GM23338 (cell line): ENCODE measurements at regions not wholly inside any gene's neighbourhood (a gene's known extent, or its start where the extent isn't known, plus 50 kb on each side); places are given as distances from the start of the nearest gene placed in this dataset.

Experiments used
- ATAC-seq: fragments of 200-7000 bp; cut with Tn5 transposase; 3 replicates; pipeline ENCODE4 v1.9.1; 2020
- DNase-seq: peaks from one replicate; pipeline ENCODE4 v3.0.0-alpha.2; 2015; ENCODE audit warnings: low spot score
- H2AFZ ChIP-seq: fragments of 200-600 bp; sonication (generic); 2 replicates; pipeline ENCODE4 v1.8.0; 2016; ENCODE audit warnings: antibody characterized with exemption, mild to moderate bottlenecking, moderate library complexity
- H3F3A ChIP-seq: fragments of 200-600 bp; sonication (generic); replicated peaks from 2 replicates; pipeline ENCODE4 v1.8.0; 2017; ENCODE audit warnings: antibody characterized with exemption, mixed run types, low read depth
- H3K27ac ChIP-seq: fragments of 200-600 bp; sonication (generic); 2 replicates; pipeline ENCODE4 v1.6.1; 2016; ENCODE audit warnings: low read depth
- H3K27me3 ChIP-seq: fragments of 200-600 bp; sonication (generic); 2 replicates; pipeline ENCODE4 v1.8.0; 2016; ENCODE audit warnings: mild to moderate bottlenecking, mixed run types, moderate library complexity; ENCODE audit not compliant: insufficient read depth
- H3K36me3 ChIP-seq: fragments of 200-600 bp; sonication (generic); 2 replicates; pipeline ENCODE4 v1.8.0; 2016; ENCODE audit warnings: mild to moderate bottlenecking; ENCODE audit not compliant: insufficient read depth
- H3K4me1 ChIP-seq: fragments of 200-600 bp; sonication (generic); 2 replicates; pipeline ENCODE4 v1.8.0; 2016; ENCODE audit warnings: mild to moderate bottlenecking, moderate library complexity; ENCODE audit not compliant: insufficient read depth
- H3K4me2 ChIP-seq: fragments of 200-600 bp; sonication (generic); 2 replicates; pipeline ENCODE4 v1.7.1; 2017; ENCODE audit warnings: mixed run types
- H3K4me3 ChIP-seq: fragments of 200-600 bp; sonication (generic); 2 replicates; pipeline ENCODE4 v1.6.1; 2016; ENCODE audit warnings: mixed run types
- H3K79me2 ChIP-seq: fragments of 200-600 bp; sonication (generic); replicated peaks from 2 replicates; pipeline ENCODE4 v1.8.0; 2017; ENCODE audit warnings: mild to moderate bottlenecking; ENCODE audit not compliant: insufficient read depth
- H3K9me2 ChIP-seq: fragments of 200-600 bp; sonication (generic); 2 replicates; pipeline ENCODE4 v1.8.0; 2017; ENCODE audit not compliant: insufficient read depth
- H4K20me1 ChIP-seq: fragments of 200-600 bp; sonication (generic); replicated peaks from 2 replicates; pipeline ENCODE4 v1.8.0; 2017; ENCODE audit warnings: mild to moderate bottlenecking; ENCODE audit not compliant: insufficient read depth
- H3K27ac Mint-ChIP-seq: 2 replicates; pipeline ENCODE4 v1.8.0; 2020; ENCODE audit warnings: inconsistent platforms, mild to moderate bottlenecking, moderate library complexity, mixed read lengths
- H3K27me3 Mint-ChIP-seq: 3 replicates; pipeline ENCODE4 v1.8.0; 2022; ENCODE audit warnings: low read depth, mild to moderate bottlenecking, moderate library complexity, mixed read lengths, inconsistent platforms; ENCODE audit not compliant: insufficient read depth, poor library complexity
- H3K36me3 Mint-ChIP-seq: 3 replicates; pipeline ENCODE4 v1.8.0; 2021; ENCODE audit warnings: low read depth, mild to moderate bottlenecking, inconsistent platforms, moderate library complexity, mixed read lengths
- H3K4me1 Mint-ChIP-seq: 3 replicates; pipeline ENCODE4 v1.8.0; 2020; ENCODE audit warnings: mild to moderate bottlenecking, inconsistent platforms, mixed read lengths
- H3K4me3 Mint-ChIP-seq: 3 replicates; pipeline ENCODE4 v1.8.0; 2021; ENCODE audit warnings: moderate library complexity, mild to moderate bottlenecking, inconsistent platforms, mixed read lengths
- H3K9me3 Mint-ChIP-seq: 3 replicates; pipeline ENCODE4 v1.8.0; 2020; ENCODE audit warnings: moderate library complexity, mild to moderate bottlenecking, inconsistent platforms, mixed read lengths
- CREB1 ChIP-seq: fragments of 250-450 bp; sonication (Bioruptor Pico); IDR thresholded peaks from 2 replicates; pipeline ENCODE4 v1.5.0; 2020; ENCODE audit warnings: low read depth, mild to moderate bottlenecking, moderate library complexity
- CTCF ChIP-seq, 2 experiments: fragments of 200-600 bp in 1 of 2; sonication (generic) in 1 of 2; conservative IDR thresholded peaks; 2 replicates each; pipeline versions ENCODE4 v1.5.1 to v1.6.1; 2016 to 2017; ENCODE audit warnings: antibody characterized with exemption in 2 of 2, low read depth in 2 of 2, mild to moderate bottlenecking in 2 of 2, moderate library complexity in 1 of 2
- ETS1 ChIP-seq: IDR thresholded peaks from 2 replicates; pipeline ENCODE4 v1.6.1; 2016; ENCODE audit warnings: antibody characterized with exemption
- EZH2 ChIP-seq: fragments of 200-600 bp; sonication (generic); IDR thresholded peaks from one replicate; pipeline ENCODE4 v1.8.0; 2017; ENCODE audit warnings: antibody characterized with exemption, mild to moderate bottlenecking, low read depth; ENCODE audit not compliant: unreplicated experiment
- EZH2phosphoT487 ChIP-seq: fragments of 200-600 bp; sonication (generic); IDR thresholded peaks from one replicate; pipeline ENCODE4 v1.8.1; 2018; ENCODE audit warnings: antibody characterized with exemption; ENCODE audit not compliant: unreplicated experiment
- JUNB ChIP-seq: IDR thresholded peaks from one replicate; pipeline ENCODE4 v1.6.1; 2016; ENCODE audit warnings: antibody characterized with exemption; ENCODE audit not compliant: unreplicated experiment
- NANOG ChIP-seq: IDR thresholded peaks from 2 replicates; pipeline ENCODE4 v1.6.1; 2016; ENCODE audit warnings: antibody characterized with exemption, borderline replicate concordance
- POLR2AphosphoS5 ChIP-seq: IDR thresholded peaks from 2 replicates; pipeline ENCODE4 v1.6.1; 2016; ENCODE audit warnings: antibody characterized with exemption, low read depth
- STAT1 ChIP-seq: IDR thresholded peaks from one replicate; pipeline ENCODE4 v1.6.1; 2016; ENCODE audit warnings: antibody characterized with exemption; ENCODE audit not compliant: unreplicated experiment
- ZNF114 ChIP-seq: fragments of 250-450 bp; sonication (Bioruptor Pico); IDR thresholded peaks from 2 replicates; pipeline ENCODE4 v1.5.0; 2020; ENCODE audit warnings: mild to moderate bottlenecking, moderate library complexity
- ZNF331 ChIP-seq: fragments of 250-450 bp; sonication (Bioruptor Pico); IDR thresholded peaks from 2 replicates; pipeline ENCODE4 v1.5.0; 2020; ENCODE audit warnings: low read depth, mild to moderate bottlenecking, moderate library complexity
- ZNF462 ChIP-seq: fragments of 250-450 bp; sonication (Bioruptor Pico); IDR thresholded peaks from 2 replicates; pipeline ENCODE4 v1.5.0; 2020; ENCODE audit warnings: mild to moderate bottlenecking, moderate library complexity
- TF ChIP-seq, protein P1 (sequence below): IDR thresholded peaks from one replicate; pipeline ENCODE4 v1.6.1; 2018; ENCODE audit warnings: antibody characterized with exemption; ENCODE audit not compliant: unreplicated experiment

DNA sequence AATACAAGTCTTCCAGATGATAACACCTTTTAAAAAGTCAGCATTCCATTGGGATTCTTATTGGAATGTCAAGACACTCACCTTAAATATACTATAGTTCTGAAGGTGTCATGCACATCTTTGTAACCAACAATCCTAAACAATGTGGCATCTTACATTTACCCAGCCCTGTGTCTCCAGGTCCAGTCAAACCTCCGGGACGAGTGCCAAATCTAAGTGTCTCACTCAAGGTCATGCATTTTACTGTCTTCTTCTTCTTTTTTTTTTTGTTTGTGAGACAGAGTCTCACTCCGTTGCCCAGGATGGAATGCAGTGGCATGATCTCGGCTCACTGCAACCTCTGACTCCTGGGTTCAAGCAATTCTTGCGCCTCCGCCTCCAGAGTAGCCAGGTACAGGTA, 206.9 kb upstream of the FAM98A start:
- H2AFZ ChIP-seq, result no peak overlapping the region
- Mint-ChIP-seq H3K9me3 (no peaks in the 10 kb centered on the region), H3K4me1 (no peaks in the 10 kb centered on the region), H3K4me3 (no peak overlapping the region), H3K27me3 (no peaks in the 10 kb centered on the region), H3K27ac (no peak overlapping the region), H3K36me3 (no peaks in the 10 kb centered on the region)
- no peak for DNase-seq
- no peaks in the 10 kb centered on the region for H3K27me3 ChIP-seq
- no peaks in the 10 kb centered on the region for H3K9me2 ChIP-seq
- H3K27ac ChIP-seq, result no peak overlapping the region
- no peaks in the 10 kb centered on the region for H4K20me1 ChIP-seq
- H3F3A ChIP-seq, result no peaks in the 10 kb centered on the region
- no peak for ATAC-seq
- TF ChIP-seq ZNF331, result no peak
- TF ChIP-seq, protein P1, sequence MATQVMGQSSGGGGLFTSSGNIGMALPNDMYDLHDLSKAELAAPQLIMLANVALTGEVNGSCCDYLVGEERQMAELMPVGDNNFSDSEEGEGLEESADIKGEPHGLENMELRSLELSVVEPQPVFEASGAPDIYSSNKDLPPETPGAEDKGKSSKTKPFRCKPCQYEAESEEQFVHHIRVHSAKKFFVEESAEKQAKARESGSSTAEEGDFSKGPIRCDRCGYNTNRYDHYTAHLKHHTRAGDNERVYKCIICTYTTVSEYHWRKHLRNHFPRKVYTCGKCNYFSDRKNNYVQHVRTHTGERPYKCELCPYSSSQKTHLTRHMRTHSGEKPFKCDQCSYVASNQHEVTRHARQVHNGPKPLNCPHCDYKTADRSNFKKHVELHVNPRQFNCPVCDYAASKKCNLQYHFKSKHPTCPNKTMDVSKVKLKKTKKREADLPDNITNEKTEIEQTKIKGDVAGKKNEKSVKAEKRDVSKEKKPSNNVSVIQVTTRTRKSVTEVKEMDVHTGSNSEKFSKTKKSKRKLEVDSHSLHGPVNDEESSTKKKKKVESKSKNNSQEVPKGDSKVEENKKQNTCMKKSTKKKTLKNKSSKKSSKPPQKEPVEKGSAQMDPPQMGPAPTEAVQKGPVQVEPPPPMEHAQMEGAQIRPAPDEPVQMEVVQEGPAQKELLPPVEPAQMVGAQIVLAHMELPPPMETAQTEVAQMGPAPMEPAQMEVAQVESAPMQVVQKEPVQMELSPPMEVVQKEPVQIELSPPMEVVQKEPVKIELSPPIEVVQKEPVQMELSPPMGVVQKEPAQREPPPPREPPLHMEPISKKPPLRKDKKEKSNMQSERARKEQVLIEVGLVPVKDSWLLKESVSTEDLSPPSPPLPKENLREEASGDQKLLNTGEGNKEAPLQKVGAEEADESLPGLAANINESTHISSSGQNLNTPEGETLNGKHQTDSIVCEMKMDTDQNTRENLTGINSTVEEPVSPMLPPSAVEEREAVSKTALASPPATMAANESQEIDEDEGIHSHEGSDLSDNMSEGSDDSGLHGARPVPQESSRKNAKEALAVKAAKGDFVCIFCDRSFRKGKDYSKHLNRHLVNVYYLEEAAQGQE, result no peak
- no peak for TF ChIP-seq JUNB
- TF ChIP-seq EZH2phosphoT487, result no peak
- TF ChIP-seq STAT1, result no peak
- TF ChIP-seq EZH2, result no peak
- TF ChIP-seq POLR2AphosphoS5, result no peak
- TF ChIP-seq CTCF (conservative IDR thresholded peaks at IDR 0.05; ENCODE audit: low read depth in 2 of 2), result no peak
- TF ChIP-seq ETS1, result no peak
- no peak for TF ChIP-seq ZNF114 (CRISPR knock-in tag)
- TF ChIP-seq NANOG, result no peak
- no peak for TF ChIP-seq CREB1
- TF ChIP-seq ZNF462 (CRISPR knock-in tag), result no peak
- H3K4me3 ChIP-seq, result no peak overlapping the region
- no peaks in the 10 kb centered on the region for H3K36me3 ChIP-seq
- no peaks in the 10 kb centered on the region; the same call in 1 of the 2 replicates for H3K4me1 ChIP-seq
- no peaks in the 10 kb centered on the region for H3K79me2 ChIP-seq
- H3K4me2 ChIP-seq, result no peak overlapping the region
